Frontal cortex (tissue), 3 donors: ENCODE measurements at regions not wholly inside any gene's neighbourhood (a gene's known extent, or its start where the extent isn't known, plus 50 kb on each side); places are given as distances from the start of the nearest gene placed in this dataset.
A peak's percentile ranks its signal among the peaks of the same experiment; 100 is the strongest.
"Not testable (repeated sequence)": the region's sequence is repeated elsewhere in the genome, so short reads cannot be mapped to it uniquely, and the experiment has no call there.

Experiments
- DNase-seq, 2 donors: peaks; one replicate each; pipeline ENCODE4 v3.0.0; 2012; ENCODE audit warnings: low spot score in 2 of 2
- FAIRE-seq: peaks from 2 replicates; lab custom pipeline; 2012; peaks lifted over from hg19 to GRCh38; lab: Jason Lieb, UNC
- donor health status: control.
- donor health status: control.
- donor health status: control.

DNA sequence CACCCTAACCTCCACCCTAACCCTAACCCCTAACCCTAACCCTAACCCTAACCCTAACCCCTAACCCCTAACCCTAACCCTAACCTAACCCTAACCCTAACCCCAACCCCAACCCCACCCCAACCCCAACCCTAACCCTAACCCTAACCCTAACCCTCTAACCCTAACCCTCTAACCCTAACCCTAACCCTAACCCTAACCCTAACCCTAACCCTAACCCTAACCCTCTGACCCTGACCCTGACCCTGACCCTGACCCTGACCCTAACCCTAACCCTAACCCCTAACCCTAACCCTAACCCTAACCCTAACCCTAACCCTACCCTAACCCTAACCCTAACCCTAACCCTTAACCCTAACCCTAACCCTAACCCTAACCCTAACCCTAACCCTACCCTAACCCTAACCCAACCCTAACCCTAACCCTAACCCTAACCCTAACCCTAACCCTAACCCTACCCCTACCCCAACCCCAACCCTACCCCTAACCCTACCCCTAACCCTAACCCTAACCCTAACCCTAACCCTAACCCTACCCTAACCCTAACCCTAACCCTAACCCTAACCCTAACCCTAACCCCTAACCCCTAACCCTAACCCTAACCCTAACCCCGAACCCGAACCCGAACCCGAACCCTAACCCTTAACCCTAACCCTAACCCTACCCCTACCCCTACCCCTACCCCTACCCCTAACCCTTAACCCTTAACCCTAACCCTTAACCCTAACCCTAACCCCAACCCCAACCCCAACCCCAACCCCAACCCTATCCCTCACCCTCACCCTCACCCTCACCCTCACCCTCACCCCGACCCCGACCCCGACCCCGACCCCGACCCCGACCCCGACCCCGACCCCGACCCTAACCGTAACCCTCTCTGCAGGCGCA lies 186.2 kb upstream of the CHL1 start:
- DNase-seq, FAIRE-seq: not testable (repeated sequence)

DNA sequence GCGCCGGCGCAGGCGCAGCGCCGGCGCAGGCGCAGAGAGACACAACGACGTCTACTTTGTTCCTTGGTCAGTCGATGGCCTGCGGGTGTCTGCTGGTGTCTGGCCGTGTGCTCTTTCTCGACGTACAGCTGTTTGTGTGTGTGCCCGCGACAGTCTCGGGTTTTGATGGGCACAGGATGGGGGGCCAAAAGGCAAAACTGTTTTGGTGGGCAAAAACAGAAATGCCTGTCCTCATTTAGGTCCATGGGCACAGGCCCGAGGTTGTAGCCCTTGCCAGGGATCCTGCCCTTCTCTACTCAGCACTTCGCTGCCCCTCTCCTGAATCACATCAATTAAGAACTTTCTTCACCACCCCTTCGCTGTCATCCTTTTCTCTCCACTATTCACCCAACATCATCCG lies 184.8 kb upstream of the CHL1 start:
- DNase-seq (no peak), FAIRE-seq (no peak)

DNA sequence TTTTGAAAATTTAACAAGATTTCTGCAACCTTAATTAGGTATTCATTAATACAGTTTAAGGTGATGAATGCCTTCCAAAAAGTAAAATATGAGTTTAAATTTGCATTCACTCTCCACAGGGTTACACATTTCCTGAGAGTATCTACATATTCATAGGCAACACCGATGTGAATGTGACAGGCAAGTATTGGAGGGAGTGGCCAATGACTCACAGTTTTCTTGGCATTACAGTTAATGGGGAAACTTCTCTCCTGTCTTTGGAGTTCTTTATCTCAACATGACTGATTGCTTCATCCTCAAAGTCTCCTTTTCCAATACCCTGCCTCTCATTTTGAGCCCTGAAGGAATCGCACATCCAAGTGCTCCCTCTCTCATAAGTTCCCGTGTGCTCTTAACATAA lies 181.9 kb upstream of the CHL1 start:
- FAIRE-seq (no peak), DNase-seq (no peak)

DNA sequence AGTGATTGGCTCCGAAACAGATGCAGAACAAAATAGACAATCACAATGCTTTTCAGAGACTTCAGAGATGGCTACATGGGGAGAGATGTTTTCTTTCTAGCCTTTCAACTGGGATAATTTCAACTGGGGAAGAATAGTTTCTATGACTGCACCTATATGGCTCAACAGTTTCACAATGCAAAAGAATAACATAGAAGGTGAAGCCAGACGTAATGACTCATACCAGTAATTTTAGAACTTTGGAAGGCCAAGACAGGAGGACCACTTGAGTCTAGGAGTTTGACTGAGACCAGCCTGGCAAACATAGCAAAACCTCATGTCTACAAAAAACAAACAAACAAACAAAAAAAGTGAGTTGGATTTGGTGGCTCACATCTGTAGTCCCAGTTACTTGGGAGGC lies 180.2 kb upstream of the CHL1 start:
- FAIRE-seq (no peak), DNase-seq (no peak)

DNA sequence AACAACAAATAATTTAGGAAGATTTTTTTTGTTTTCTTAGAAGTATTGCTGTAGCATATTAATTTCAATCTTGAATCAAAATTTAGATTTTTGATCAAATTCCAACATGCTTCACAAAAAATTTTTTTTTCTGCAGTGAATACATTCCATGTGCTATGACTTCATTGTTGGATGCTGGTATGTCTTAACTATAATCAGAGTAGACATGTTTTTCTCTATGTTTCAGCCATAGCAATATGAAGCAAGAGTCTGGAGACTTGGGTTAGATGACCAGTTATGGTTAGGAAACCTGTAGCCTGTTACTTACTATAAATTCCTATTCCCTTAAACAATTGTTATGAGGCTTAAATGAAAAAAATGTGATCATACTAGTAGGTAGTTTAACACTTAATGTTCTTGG lies 176.1 kb upstream of the CHL1 start:
- no peak for DNase-seq
- no peak for FAIRE-seq

DNA sequence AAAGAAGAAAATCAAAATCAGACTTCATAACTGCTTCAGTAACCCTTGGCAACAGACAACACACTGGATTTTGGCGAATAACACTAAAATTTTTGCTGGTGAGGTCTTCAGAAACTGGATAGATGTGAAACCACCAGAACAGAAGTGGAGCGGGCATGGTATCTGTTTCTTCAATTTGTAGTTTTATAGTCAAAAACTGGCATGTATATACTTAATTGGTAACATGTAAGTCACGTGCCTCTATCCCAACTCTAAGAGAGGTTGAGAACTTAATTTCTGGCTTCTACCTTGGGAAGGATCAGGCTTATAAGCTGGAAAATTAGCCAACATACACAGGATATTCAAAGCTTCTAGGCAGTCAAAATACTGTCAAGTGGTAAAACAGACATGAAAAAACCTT lies 172.6 kb upstream of the CHL1 start:
- no peak for FAIRE-seq
- DNase-seq: no peak

DNA sequence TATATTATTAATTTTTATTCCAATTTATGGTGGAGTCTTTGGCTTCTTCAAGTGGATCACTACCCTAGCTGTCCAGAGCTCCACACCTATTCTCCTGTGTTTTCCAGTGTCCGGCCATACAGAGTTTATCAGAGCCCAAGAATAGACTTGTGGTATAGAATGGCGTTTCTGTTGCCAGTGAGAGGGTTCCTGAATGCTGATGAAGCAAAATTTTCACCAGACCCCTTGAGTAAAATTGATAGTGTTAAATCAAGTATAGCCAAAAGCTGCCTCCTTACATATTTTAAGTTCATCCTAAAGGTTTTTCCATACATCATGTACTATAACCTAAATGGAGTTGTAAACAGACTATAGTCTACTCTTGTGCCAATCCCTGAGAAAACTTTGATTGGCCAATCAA lies 171.5 kb upstream of the CHL1 start:
- FAIRE-seq (no peak), DNase-seq (no peak)

DNA sequence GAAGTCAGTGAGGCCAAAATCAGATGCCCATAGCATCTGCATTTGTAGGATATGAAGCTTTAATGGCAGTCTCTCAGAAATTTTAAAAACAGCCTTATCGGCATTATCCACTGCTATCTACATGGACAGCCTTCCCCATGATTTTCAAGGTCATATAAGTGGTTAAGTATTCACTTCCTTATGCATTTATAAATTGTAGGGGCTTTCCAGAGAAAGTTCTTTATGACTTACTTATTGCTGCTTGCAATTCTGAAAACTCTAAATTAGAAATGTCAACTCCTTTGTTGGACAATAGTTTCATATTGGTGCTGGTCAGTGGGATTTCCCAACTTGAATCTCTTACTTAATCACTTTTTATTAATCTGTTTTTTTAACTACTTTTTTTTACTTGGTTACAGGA lies 160.6 kb upstream of the CHL1 start:
- not testable (repeated sequence) for FAIRE-seq, DNase-seq

DNA sequence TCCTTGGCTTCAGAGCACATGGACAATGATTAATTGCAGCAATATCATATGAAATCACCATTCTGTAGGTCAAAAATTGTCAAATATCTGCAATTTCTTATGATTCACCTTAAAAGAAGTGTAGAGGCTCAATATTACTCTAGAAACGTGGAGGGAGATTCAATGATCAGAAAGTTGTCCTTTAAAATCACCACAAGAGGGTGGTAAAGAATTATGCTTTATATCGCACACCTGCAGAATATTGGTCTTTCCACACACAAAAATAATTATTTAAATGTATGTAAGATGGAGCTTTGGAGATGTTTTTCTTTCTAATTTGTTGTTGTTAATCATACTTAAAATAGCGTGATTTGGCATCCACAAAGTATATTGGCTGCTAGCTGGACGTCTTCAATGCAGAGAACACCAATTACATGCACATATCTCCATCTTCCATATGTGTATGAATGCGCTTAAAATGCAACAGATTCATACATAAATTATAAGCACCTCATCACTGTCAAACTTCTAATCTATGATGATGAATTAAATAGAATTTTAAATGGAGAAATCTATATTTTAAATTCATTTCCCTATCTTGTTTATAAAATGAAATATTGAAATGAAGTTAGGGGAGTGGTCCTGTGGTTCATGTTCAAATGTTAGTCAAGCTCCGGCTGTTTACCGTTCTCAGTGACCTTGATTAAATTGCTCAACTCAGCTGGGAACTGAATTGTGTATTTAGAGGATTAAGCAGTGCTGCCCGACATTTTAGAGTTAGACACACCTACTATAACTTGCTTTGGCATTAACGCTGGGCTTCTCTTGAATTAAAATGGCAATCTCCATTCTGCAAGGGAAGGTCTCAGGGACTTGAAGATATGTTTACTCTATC lies 153.5 kb upstream of the CHL1 start:
- peak; percentile 88 for FAIRE-seq
- peak in 1 of 2 donors; percentile 5 for DNase-seq

DNA sequence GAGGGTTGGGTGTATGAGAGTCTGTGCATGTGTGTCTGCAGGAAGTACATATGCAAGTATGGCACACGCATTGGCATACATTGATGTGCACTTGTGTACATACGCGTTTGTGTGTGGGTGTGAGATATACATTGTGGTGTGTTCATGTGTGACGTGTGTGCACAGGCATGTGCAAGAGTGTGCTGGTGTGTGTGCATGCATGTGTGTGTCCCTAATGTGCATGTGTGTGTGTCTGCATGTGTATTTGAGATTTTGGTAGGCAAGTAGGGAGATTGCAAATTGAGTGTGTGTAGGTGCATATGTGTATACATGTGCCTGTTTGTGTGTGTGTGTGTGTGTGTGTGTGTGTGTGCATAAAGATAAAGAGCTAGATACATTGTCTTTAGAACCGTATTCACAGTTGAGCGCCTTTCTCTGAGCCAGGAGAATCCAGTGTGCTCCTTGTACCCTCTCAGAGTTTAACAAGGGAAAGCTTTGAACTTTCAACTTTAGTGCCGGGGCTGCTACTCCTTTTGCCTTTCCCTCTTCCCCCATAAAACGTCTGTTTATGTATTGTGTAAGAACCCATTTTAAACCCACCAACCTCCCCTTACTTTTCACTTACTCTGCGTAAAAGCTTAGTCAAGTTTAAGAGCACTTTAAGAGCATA lies 152.4 kb upstream of the CHL1 start:
- DNase-seq (no peak), FAIRE-seq (no peak)

DNA sequence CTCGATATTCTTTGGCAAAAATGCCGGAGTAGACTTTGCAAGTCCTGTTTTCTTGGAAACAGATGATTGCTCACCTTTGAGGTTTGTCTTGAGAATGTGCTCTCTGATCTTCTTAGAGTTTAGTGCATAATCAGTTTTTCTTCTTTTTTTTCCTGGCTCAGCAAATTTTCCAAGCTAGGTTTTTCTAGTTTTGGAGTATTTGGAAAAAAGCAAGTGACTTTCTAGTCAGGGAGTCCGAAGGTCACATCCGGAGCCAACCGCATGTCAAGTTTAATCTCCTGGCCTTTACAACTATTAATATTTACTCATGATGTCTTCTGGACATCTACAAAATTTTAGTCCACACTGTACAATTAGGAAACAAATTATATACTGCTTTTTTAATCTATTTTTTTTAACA lies 151.6 kb upstream of the CHL1 start:
- FAIRE-seq, DNase-seq: not testable (repeated sequence)

DNA sequence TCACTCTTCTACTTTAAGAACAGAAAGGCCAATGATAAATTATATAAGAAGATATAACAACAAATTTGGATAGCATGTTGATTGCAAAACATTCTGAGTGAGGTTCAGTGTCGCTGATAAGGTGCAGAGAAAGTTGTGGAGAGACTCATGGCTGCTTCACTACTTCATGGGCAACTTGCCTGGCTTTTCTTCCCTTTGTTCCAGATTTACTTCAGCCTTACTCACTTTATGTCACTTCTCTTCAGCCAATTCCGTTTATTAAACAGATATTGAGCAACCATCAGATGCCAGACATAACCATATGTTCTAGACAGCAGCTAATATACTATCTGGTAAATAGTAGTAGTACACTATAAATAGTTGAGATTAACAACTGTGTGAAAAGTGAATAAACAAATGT lies 150.0 kb upstream of the CHL1 start:
- FAIRE-seq (no peak), DNase-seq (no peak)

DNA sequence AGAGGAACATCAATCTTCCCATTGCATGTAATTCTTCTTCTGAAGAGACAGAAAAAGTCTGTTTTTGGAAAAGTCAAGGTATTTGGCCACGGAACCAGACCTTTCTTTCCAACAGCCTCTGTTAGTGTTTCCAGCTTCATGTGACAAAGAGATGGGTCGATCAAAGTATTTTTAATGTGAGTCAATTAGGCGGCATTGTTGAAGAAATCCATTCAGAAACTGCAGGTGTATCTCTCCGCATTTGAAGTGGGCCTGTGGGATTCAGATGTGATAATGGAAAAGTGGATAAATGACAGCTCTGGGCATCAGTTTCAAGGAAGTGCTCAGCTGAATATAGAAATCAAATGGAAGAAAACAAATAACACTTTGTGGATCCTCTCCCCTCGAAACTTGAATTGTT lies 143.1 kb upstream of the CHL1 start:
- FAIRE-seq, DNase-seq: not testable (repeated sequence)

DNA sequence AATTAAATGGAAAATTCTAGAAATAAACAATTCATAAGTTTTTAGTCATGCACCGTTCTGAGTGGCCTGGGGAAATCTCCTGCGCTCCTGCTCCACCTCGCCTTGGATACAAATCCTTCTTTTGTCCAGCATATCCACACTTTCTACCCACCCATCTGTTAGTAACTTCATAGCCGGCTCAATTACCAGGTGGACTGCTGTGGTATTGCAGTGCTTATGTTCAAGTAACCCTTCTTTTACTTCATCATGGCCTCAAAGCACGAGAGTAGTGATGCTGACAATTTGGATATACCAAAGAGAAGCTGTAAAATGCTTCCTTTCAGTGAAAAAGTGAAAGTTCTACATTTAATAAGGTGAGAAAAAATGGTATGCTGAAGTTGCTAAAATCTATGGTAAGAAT lies 142.3 kb upstream of the CHL1 start:
- no peak for FAIRE-seq
- DNase-seq: no peak

DNA sequence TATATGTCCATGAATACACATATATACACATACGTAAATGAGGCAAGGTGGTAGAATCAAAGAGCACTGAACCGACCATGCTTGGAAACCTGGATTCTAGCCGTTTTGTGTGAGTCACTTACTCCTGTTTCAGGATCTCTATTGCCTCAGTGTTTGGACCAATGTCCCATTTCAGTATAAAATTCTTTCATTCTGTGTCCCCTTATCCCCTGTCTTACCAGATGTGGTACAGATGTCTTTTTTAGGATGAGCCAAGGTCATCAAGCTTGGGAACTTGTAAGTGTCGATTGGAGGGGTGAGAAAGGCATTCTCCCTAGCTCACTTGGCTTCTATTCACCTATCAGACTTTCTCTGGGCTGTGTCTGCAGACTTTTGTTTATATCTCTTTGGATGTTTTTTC lies 139.9 kb upstream of the CHL1 start:
- no peak for FAIRE-seq
- no peak for DNase-seq

DNA sequence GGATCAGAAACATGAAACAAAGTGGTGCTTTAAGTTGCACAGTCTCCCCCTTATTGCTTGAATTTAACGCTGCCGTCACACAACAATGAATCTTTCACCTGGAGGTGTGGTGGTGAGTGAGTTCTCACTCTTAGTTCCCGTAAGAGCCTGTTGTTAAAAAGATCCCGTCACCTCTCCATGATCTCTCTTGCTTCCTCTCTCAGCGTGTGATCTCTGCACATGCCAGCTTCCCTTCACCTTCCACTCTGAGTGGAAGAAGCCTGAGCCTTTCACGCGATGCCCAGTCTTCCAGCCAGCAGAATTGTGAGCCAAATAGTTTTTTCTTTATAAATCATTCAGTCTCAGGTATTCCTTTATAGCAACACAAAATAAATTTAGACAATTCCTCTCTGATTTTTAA lies 136.7 kb upstream of the CHL1 start:
- FAIRE-seq: no peak
- no peak for DNase-seq

DNA sequence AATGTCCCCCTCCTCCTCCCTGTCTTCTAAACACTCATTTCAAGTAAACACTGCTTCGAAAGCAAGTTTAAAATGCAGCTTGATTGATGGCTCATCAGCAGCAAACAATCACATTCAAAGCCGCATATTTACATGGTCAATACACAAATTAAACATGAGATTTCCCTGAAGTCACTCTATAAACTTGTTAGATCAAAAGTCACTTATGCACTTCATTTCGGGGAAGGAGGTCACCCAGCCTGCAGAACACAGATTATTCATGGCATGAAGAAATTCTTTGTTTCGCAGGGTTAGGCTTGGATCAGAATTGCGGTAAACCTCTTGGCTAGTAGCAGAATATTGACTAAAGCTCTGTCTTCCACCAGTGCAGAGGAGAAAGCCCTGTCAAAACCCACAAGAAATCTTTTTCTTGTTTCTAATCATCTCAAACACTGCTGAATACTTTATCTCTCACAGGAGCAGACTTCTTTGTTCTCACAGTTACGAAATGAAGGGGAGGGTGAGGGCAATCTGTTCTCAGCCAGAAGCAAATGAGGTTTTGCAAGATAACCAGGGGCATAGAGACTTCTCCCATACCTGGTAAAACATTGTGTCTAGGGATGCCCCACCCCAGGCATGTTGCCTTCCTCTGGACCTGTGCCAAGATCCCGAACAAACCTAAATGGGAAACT lies 133.3 kb upstream of the CHL1 start:
- FAIRE-seq: no peak
- DNase-seq: no peak

DNA sequence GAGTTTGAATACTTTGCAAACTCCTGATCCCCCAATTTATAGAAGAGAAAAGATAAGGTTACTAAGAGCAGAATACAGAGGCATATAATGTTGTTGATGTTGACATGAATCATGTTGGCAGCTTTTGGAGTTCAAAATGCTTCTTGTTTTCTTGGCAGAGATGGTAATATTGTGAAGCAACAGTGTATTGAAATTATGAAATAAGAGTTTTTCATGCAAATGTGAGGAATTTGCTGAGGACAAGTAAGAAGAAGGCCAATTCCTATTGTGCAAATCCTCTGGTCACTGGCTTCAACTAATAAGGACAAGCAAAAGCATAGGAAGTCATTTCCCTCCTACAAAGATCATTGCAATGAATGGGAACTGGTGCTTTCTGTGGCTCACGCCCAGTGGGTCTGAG lies 126.9 kb upstream of the CHL1 start:
- no peak for FAIRE-seq
- DNase-seq: no peak

DNA sequence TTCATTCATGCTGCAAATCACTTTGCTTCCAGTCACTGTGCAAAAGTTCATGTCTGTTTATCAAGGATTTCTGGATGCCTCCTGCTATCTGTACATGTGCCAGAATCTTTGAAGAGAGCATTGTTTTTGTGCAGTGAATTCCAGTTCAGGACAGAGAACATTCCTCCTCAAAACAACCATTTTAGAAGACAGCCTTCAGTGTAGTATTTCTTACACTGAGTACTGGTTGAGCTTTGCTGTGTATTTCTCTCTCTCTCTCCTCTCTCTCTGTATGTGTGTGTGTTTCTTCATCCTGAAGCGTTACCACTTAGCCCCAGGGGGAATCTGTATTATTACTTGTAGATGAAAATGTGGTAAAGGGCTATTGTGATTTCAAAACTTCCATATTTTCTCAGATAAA lies 123.8 kb upstream of the CHL1 start:
- FAIRE-seq: no peak
- no peak for DNase-seq

DNA sequence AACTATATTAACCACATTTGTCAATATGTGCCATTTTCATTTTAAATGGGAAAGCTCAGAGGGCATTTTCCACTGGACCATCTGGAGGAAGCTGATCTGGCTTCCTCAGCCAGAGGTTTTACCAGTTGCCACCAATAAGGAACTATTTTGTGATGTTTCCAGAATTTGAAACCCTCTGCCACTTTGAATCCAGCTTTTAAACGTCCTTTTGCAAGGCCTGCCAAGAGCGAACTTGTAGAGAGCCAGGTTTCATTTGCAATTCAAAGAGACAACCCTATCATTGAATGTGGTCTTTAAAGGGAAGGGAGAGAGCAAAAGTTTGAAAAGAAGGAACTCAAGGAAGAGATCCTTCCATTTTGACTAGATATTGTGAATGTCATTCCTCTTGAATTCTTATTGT lies 123.3 kb upstream of the CHL1 start:
- DNase-seq (no peak), FAIRE-seq (no peak)
